Hematopoietic multipotent progenitor cell (in vitro differentiated cells): ENCODE measurements at regions not wholly inside any gene's neighbourhood (a gene's known extent, or its start where the extent isn't known, plus 50 kb on each side); places are given as distances from the start of the nearest gene placed in this dataset.

ENCODE experiments used
- DNase-seq, 3 donors: peaks; one replicate each; pipeline ENCODE4 v3.0.0-alpha.2; 2011 to 2015; ENCODE audit warnings: low read depth in 2 of 3, low spot score in 2 of 3

GRCh38 chr2:41892476-41892875, 155.3 kb upstream of the PKDCC start:
- DNase-seq: no peak

GRCh38 chr2:41894563-41895333, 153.1 kb upstream of the PKDCC start:
- DNase-seq: no peak

- DNase-seq: no peak
These were observed 152.5 kb upstream of the PKDCC start for GRCh38 chr2:41895334-41895664.

GRCh38 chr2:41896186-41896846, 151.5 kb upstream of the PKDCC start:
- no peak for DNase-seq

- no peak for DNase-seq
These were observed 148.6 kb upstream of the PKDCC start for GRCh38 chr2:41899189-41899588.

- DNase-seq: no peak
These were observed 147.7 kb upstream of the PKDCC start for GRCh38 chr2:41900101-41900577.

GRCh38 chr2:41902897-41903296, 144.9 kb upstream of the PKDCC start:
- DNase-seq: no peak

- no peak for DNase-seq
These were observed 144.2 kb upstream of the PKDCC start for GRCh38 chr2:41903474-41904135.

GRCh38 chr2:41904459-41904858, 143.4 kb upstream of the PKDCC start:
- DNase-seq: no peak

- no peak for DNase-seq
These were observed 142.1 kb upstream of the PKDCC start for GRCh38 chr2:41905597-41906337.

- DNase-seq: no peak
These were observed 141.5 kb upstream of the PKDCC start for GRCh38 chr2:41906338-41906725.

GRCh38 chr2:41907141-41907540, 140.7 kb upstream of the PKDCC start:
- no peak for DNase-seq

GRCh38 chr2:41907771-41908207, 140.0 kb upstream of the PKDCC start:
- no peak for DNase-seq

GRCh38 chr2:41908349-41908748, 139.5 kb upstream of the PKDCC start:
- no peak for DNase-seq

GRCh38 chr2:41909584-41909983, 138.2 kb upstream of the PKDCC start:
- DNase-seq: no peak

- DNase-seq: no peak
These were observed 137.7 kb upstream of the PKDCC start for GRCh38 chr2:41910126-41910525.

- no peak for DNase-seq
These were observed 136.8 kb upstream of the PKDCC start for GRCh38 chr2:41911033-41911432.

GRCh38 chr2:41912337-41912736, 135.5 kb upstream of the PKDCC start:
- no peak for DNase-seq

GRCh38 chr2:41912776-41913175, 135.0 kb upstream of the PKDCC start:
- no peak for DNase-seq

GRCh38 chr2:41913311-41913710, 134.5 kb upstream of the PKDCC start:
- no peak for DNase-seq

GRCh38 chr2:41913921-41914609, 133.8 kb upstream of the PKDCC start:
- no peak for DNase-seq
